ENCODE measurements at regions not wholly inside any gene's neighbourhood (a gene's known extent, or its start where the extent isn't known, plus 50 kb on each side); places are given as distances from the start of the nearest gene placed in this dataset.

- no peak overlapping the region for H3K18ac ChIP-seq (ENCODE audit: low read length)
- no peaks in the 10 kb centered on the region for H3K79me2 ChIP-seq (ENCODE audit: control insufficient read depth, insufficient read depth, low read length)
- H2BK15ac ChIP-seq (replicated peaks; ENCODE audit: low read depth): no peak overlapping the region
- no peak overlapping the region for H3K27ac ChIP-seq (ENCODE audit: low read depth, low read length)
- H3K27me3 ChIP-seq (ENCODE audit: insufficient read depth, low read length, poor library complexity): no peaks in the 10 kb centered on the region
- no peak overlapping the region for H3K9ac ChIP-seq (ENCODE audit: low read length)
- H3K4me2 ChIP-seq (ENCODE audit: low read length): no peak overlapping the region
- no peak overlapping the region for H3K23ac ChIP-seq (ENCODE audit: low read length)
- no peak overlapping the region for H2AK5ac ChIP-seq (ENCODE audit: low read length)
- no peak overlapping the region for H3K56ac ChIP-seq (ENCODE audit: low read length)
- H3K36me3 ChIP-seq (ENCODE audit: control insufficient read depth, insufficient read depth, low read length): no peaks in the 10 kb centered on the region
- H3K79me1 ChIP-seq (ENCODE audit: low read length): no peaks in the 10 kb centered on the region
- no peak overlapping the region for H3K4ac ChIP-seq (ENCODE audit: low read depth, low read length)
- H4K5ac ChIP-seq (ENCODE audit: low read length): no peak overlapping the region
- DNase-seq: no peak
- H2BK120ac ChIP-seq (ENCODE audit: low read depth, low read length): no peak overlapping the region
- H2BK5ac ChIP-seq (ENCODE audit: low read length): no peak overlapping the region
- H3K4me3 ChIP-seq (ENCODE audit: low read length): no peak overlapping the region
- H3K4me1 ChIP-seq (ENCODE audit: control insufficient read depth, low read depth, low read length): no peaks in the 10 kb centered on the region
- no peak overlapping the region for H4K8ac ChIP-seq (ENCODE audit: low read depth, low read length)
- no CpG with 5 or more reads among the region's 1 CpG for WGBS (ENCODE audit: extremely low coverage, insufficient coverage, low lambda C conversion rate)
Observed at GRCh38 chr4:147388018-147388417, 92.9 kb upstream of the EDNRA start.

GRCh38 chr4:147396105-147396504 is 84.8 kb upstream of the EDNRA start:
- no CpG with 5 or more reads among the region's 1 CpG for WGBS (ENCODE audit: extremely low coverage, insufficient coverage, low lambda C conversion rate)
- H3K9ac ChIP-seq (ENCODE audit: low read length): no peak overlapping the region

GRCh38 chr4:147398556-147398955 is 82.3 kb upstream of the EDNRA start:
- Histone ChIP-seq H3K56ac (ENCODE audit: low read length) (no peak overlapping the region), H2BK120ac (ENCODE audit: low read depth, low read length) (no peak overlapping the region), H3K36me3 (ENCODE audit: control insufficient read depth, insufficient read depth, low read length) (no peaks in the 10 kb centered on the region), H2BK5ac (ENCODE audit: low read length) (no peak overlapping the region), H3K9ac (ENCODE audit: low read length) (no peak overlapping the region), H3K4ac (ENCODE audit: low read depth, low read length) (no peak overlapping the region), H3K79me1 (ENCODE audit: low read length) (no peaks in the 10 kb centered on the region), H3K4me2 (ENCODE audit: low read length) (no peak overlapping the region), H3K23ac (ENCODE audit: low read length) (no peak overlapping the region), H2AK5ac (ENCODE audit: low read length) (no peak overlapping the region), H2BK15ac (replicated peaks; ENCODE audit: low read depth) (no peak overlapping the region), H3K79me2 (ENCODE audit: control insufficient read depth, insufficient read depth, low read length) (no peaks in the 10 kb centered on the region), H4K5ac (ENCODE audit: low read length) (no peak overlapping the region), H4K8ac (ENCODE audit: low read depth, low read length) (no peak overlapping the region), H3K27me3 (ENCODE audit: insufficient read depth, low read length, poor library complexity) (no peaks in the 10 kb centered on the region), H3K27ac (ENCODE audit: low read depth, low read length) (no peak overlapping the region), H3K4me3 (ENCODE audit: low read length) (no peak overlapping the region), H3K18ac (ENCODE audit: low read length) (no peak overlapping the region), H3K4me1 (ENCODE audit: control insufficient read depth, low read depth, low read length) (no peaks in the 10 kb centered on the region)
- WGBS (ENCODE audit: extremely low coverage, insufficient coverage, low lambda C conversion rate): no CpG with 5 or more reads among the region's 2 CpGs
- no peak for DNase-seq

More at GRCh38 chr4:147396105-147396504, 84.8 kb upstream of the EDNRA start:
- no peaks in the 10 kb centered on the region for H3K27me3 ChIP-seq (ENCODE audit: insufficient read depth, low read length, poor library complexity)
- no peak overlapping the region for H2BK120ac ChIP-seq (ENCODE audit: low read depth, low read length)
- no peak for DNase-seq
- no peak overlapping the region for H3K4ac ChIP-seq (ENCODE audit: low read depth, low read length)
- H3K23ac ChIP-seq (ENCODE audit: low read length): no peak overlapping the region
- H2AK5ac ChIP-seq (ENCODE audit: low read length): no peak overlapping the region
- no peaks in the 10 kb centered on the region for H3K4me1 ChIP-seq (ENCODE audit: control insufficient read depth, low read depth, low read length)
- H3K79me1 ChIP-seq (ENCODE audit: low read length): no peaks in the 10 kb centered on the region
- no peak overlapping the region for H4K8ac ChIP-seq (ENCODE audit: low read depth, low read length)
- H3K4me2 ChIP-seq (ENCODE audit: low read length): no peak overlapping the region
- H3K18ac ChIP-seq (ENCODE audit: low read length): no peak overlapping the region
- no peak overlapping the region for H3K27ac ChIP-seq (ENCODE audit: low read depth, low read length)
- no peak overlapping the region for H2BK15ac ChIP-seq (replicated peaks; ENCODE audit: low read depth)
- H3K36me3 ChIP-seq (ENCODE audit: control insufficient read depth, insufficient read depth, low read length): no peaks in the 10 kb centered on the region
- no peaks in the 10 kb centered on the region for H3K79me2 ChIP-seq (ENCODE audit: control insufficient read depth, insufficient read depth, low read length)
- H2BK5ac ChIP-seq (ENCODE audit: low read length): no peak overlapping the region
- H4K5ac ChIP-seq (ENCODE audit: low read length): no peak overlapping the region
- no peak overlapping the region for H3K56ac ChIP-seq (ENCODE audit: low read length)
- no peak overlapping the region for H3K4me3 ChIP-seq (ENCODE audit: low read length)

GRCh38 chr4:147400721-147401120 is 80.2 kb upstream of the EDNRA start:
- no peak overlapping the region for H4K8ac ChIP-seq (ENCODE audit: low read depth, low read length)
- H3K27ac ChIP-seq (ENCODE audit: low read depth, low read length): no peak overlapping the region
- no peak overlapping the region for H3K4me3 ChIP-seq (ENCODE audit: low read length)
- H4K5ac ChIP-seq (ENCODE audit: low read length): no peak overlapping the region
- no peak overlapping the region for H2AK5ac ChIP-seq (ENCODE audit: low read length)
- no peak for DNase-seq
- no peak overlapping the region for H2BK15ac ChIP-seq (replicated peaks; ENCODE audit: low read depth)
- H3K4me2 ChIP-seq (ENCODE audit: low read length): no peak overlapping the region
- no peak overlapping the region for H3K18ac ChIP-seq (ENCODE audit: low read length)
- H3K23ac ChIP-seq (ENCODE audit: low read length): no peak overlapping the region
- no peak overlapping the region for H3K56ac ChIP-seq (ENCODE audit: low read length)
- WGBS (ENCODE audit: extremely low coverage, insufficient coverage, low lambda C conversion rate): no CpG with 5 or more reads among the region's 3 CpGs
- no peak overlapping the region for H2BK120ac ChIP-seq (ENCODE audit: low read depth, low read length)
- H3K79me2 ChIP-seq (ENCODE audit: control insufficient read depth, insufficient read depth, low read length): no peaks in the 10 kb centered on the region
- H2BK5ac ChIP-seq (ENCODE audit: low read length): no peak overlapping the region
- no peaks in the 10 kb centered on the region for H3K36me3 ChIP-seq (ENCODE audit: control insufficient read depth, insufficient read depth, low read length)
- H3K4ac ChIP-seq (ENCODE audit: low read depth, low read length): no peak overlapping the region
- H3K9ac ChIP-seq (ENCODE audit: low read length): no peak overlapping the region
- no peaks in the 10 kb centered on the region for H3K4me1 ChIP-seq (ENCODE audit: control insufficient read depth, low read depth, low read length)
- H3K79me1 ChIP-seq (ENCODE audit: low read length): no peaks in the 10 kb centered on the region
- H3K27me3 ChIP-seq (ENCODE audit: insufficient read depth, low read length, poor library complexity): no peaks in the 10 kb centered on the region

GRCh38 chr4:147401221-147401620 is 79.7 kb upstream of the EDNRA start:
- Histone ChIP-seq H2BK5ac (ENCODE audit: low read length) (no peak overlapping the region), H4K8ac (ENCODE audit: low read depth, low read length) (no peak overlapping the region), H3K79me1 (ENCODE audit: low read length) (no peaks in the 10 kb centered on the region), H3K27me3 (ENCODE audit: insufficient read depth, low read length, poor library complexity) (no peaks in the 10 kb centered on the region), H2AK5ac (ENCODE audit: low read length) (no peak overlapping the region), H3K9ac (ENCODE audit: low read length) (no peak overlapping the region), H3K4me1 (ENCODE audit: control insufficient read depth, low read depth, low read length) (no peaks in the 10 kb centered on the region), H3K56ac (ENCODE audit: low read length) (no peak overlapping the region), H2BK120ac (ENCODE audit: low read depth, low read length) (no peak overlapping the region), H3K27ac (ENCODE audit: low read depth, low read length) (no peak overlapping the region), H3K4ac (ENCODE audit: low read depth, low read length) (no peak overlapping the region), H3K4me2 (ENCODE audit: low read length) (no peak overlapping the region), H3K36me3 (ENCODE audit: control insufficient read depth, insufficient read depth, low read length) (no peaks in the 10 kb centered on the region), H3K23ac (ENCODE audit: low read length) (no peak overlapping the region), H2BK15ac (replicated peaks; ENCODE audit: low read depth) (no peak overlapping the region), H3K79me2 (ENCODE audit: control insufficient read depth, insufficient read depth, low read length) (no peaks in the 10 kb centered on the region), H4K5ac (ENCODE audit: low read length) (no peak overlapping the region), H3K18ac (ENCODE audit: low read length) (no peak overlapping the region), H3K4me3 (ENCODE audit: low read length) (no peak overlapping the region)
- no peak for DNase-seq
- no CpG with 5 or more reads among the region's 5 CpGs for WGBS (ENCODE audit: extremely low coverage, insufficient coverage, low lambda C conversion rate)

- no peak overlapping the region for H3K9ac ChIP-seq (ENCODE audit: low read length)
- H2BK15ac ChIP-seq (replicated peaks; ENCODE audit: low read depth): no peak overlapping the region
- H3K27me3 ChIP-seq (ENCODE audit: insufficient read depth, low read length, poor library complexity): no peaks in the 10 kb centered on the region
- 100% methylated on average over 1 of the region's 5 CpGs for WGBS (ENCODE audit: extremely low coverage, insufficient coverage, low lambda C conversion rate)
- H3K79me1 ChIP-seq (ENCODE audit: low read length): no peaks in the 10 kb centered on the region
- no peak overlapping the region for H3K23ac ChIP-seq (ENCODE audit: low read length)
- no peak overlapping the region for H4K5ac ChIP-seq (ENCODE audit: low read length)
- H3K56ac ChIP-seq (ENCODE audit: low read length): no peak overlapping the region
- no peak overlapping the region for H3K27ac ChIP-seq (ENCODE audit: low read depth, low read length)
- H3K79me2 ChIP-seq (ENCODE audit: control insufficient read depth, insufficient read depth, low read length): no peaks in the 10 kb centered on the region
- H3K4me3 ChIP-seq (ENCODE audit: low read length): no peak overlapping the region
- H3K4ac ChIP-seq (ENCODE audit: low read depth, low read length): no peak overlapping the region
- no peaks in the 10 kb centered on the region for H3K36me3 ChIP-seq (ENCODE audit: control insufficient read depth, insufficient read depth, low read length)
- no peaks in the 10 kb centered on the region for H3K4me1 ChIP-seq (ENCODE audit: control insufficient read depth, low read depth, low read length)
- no peak overlapping the region for H4K8ac ChIP-seq (ENCODE audit: low read depth, low read length)
- DNase-seq: peak; percentile 53
- no peak overlapping the region for H3K18ac ChIP-seq (ENCODE audit: low read length)
- H3K4me2 ChIP-seq (ENCODE audit: low read length): no peak overlapping the region
- no peak overlapping the region for H2AK5ac ChIP-seq (ENCODE audit: low read length)
- H2BK120ac ChIP-seq (ENCODE audit: low read depth, low read length): no peak overlapping the region
- H2BK5ac ChIP-seq (ENCODE audit: low read length): no peak overlapping the region
Observed at GRCh38 chr4:147407261-147408045, 73.4 kb upstream of the EDNRA start.
